ENCODE measurements at regions not wholly inside any gene's neighbourhood (a gene's known extent, or its start where the extent isn't known, plus 50 kb on each side); places are given as distances from the start of the nearest gene placed in this dataset.

GRCh38 chr10:130617985-130618384 lies 481.8 kb downstream of the GLRX3 start:
- TF ChIP-seq CTCF (IDR thresholded peaks at IDR 0.05) (no peak), POLR2A (IDR thresholded peaks at IDR 0.05) (no peak)
